Keratinocyte (primary cell): ENCODE measurements at regions not wholly inside any gene's neighbourhood (a gene's known extent, or its start where the extent isn't known, plus 50 kb on each side); places are given as distances from the start of the nearest gene placed in this dataset.

ENCODE experiments used
- DNase-seq: peaks from one replicate; pipeline ENCODE4 v3.0.0-alpha.2; 2011; ENCODE audit warnings: low read depth, missing footprints, low spot score
- FAIRE-seq: peaks from 2 replicates; lab custom pipeline; 2011; peaks lifted over from hg19 to GRCh38; lab: Jason Lieb, UNC
- H2AFZ ChIP-seq: 2 replicates; pipeline ENCODE4 v1.6.0; 2012; ENCODE audit warnings: low read length, control low read depth, inconsistent platforms; ENCODE audit not compliant: control insufficient read depth
- H3K27ac ChIP-seq: 2 replicates; pipeline ENCODE4 v1.5.1; 2011; ENCODE audit warnings: low read length; ENCODE audit not compliant: control insufficient read depth, insufficient read depth
- H3K27me3 ChIP-seq: 3 replicates; pipeline ENCODE4 v1.6.0; 2011; ENCODE audit warnings: low read length; ENCODE audit not compliant: control insufficient read depth, insufficient read depth; ENCODE audit errors: extremely low read depth
- H3K36me3 ChIP-seq, 2 experiments: 2 replicates in 1 of 2; 3 replicates in 1 of 2; pipeline ENCODE4 v1.5.1; 2011; ENCODE audit warnings: low read length in 2 of 2, mild to moderate bottlenecking in 1 of 2; ENCODE audit not compliant: control insufficient read depth in 2 of 2, insufficient read depth in 2 of 2; ENCODE audit errors: extremely low read depth in 1 of 2
- H3K4me1 ChIP-seq: 3 replicates; pipeline ENCODE4 v1.5.1; 2011; ENCODE audit warnings: low read length; ENCODE audit not compliant: control insufficient read depth, insufficient read depth; ENCODE audit errors: extremely low read depth
- H3K4me2 ChIP-seq: 3 replicates; pipeline ENCODE4 v1.6.0; 2011; ENCODE audit warnings: low read depth, low read length; ENCODE audit not compliant: control insufficient read depth, insufficient read depth; ENCODE audit errors: extremely low read depth
- H3K4me3 ChIP-seq, 3 experiments: fragments of 200-600 bp in 1 of 3; sonication (generic) in 1 of 3; 2 replicates in 2 of 3; 3 replicates in 1 of 3; pipeline ENCODE4 v1.5.1; 2011 to 2016; ENCODE audit warnings: low read length in 3 of 3, mild to moderate bottlenecking in 3 of 3, control low read depth in 2 of 3, inconsistent platforms in 1 of 3, low read depth in 1 of 3, mixed read lengths in 1 of 3, mixed run types in 1 of 3, moderate library complexity in 1 of 3; ENCODE audit not compliant: control insufficient read depth in 2 of 3, insufficient read depth in 2 of 3; ENCODE audit errors: extremely low read depth in 1 of 3
- H3K79me2 ChIP-seq: 2 replicates; pipeline ENCODE4 v1.6.0; 2012; ENCODE audit warnings: low read length; ENCODE audit not compliant: control insufficient read depth, insufficient read depth
- H3K9ac ChIP-seq: 3 replicates; pipeline ENCODE4 v1.6.0; 2011; ENCODE audit warnings: low read length; ENCODE audit not compliant: control insufficient read depth, insufficient read depth; ENCODE audit errors: extremely low read depth
- H3K9me1 ChIP-seq: 3 replicates; pipeline ENCODE4 v1.6.0; 2011; ENCODE audit warnings: low read length; ENCODE audit not compliant: control insufficient read depth, insufficient read depth; ENCODE audit errors: extremely low read depth
- H3K9me3 ChIP-seq: 2 replicates; pipeline ENCODE4 v1.5.1; 2012; ENCODE audit warnings: low read depth, low read length; ENCODE audit not compliant: control insufficient read depth
- H4K20me1 ChIP-seq: 3 replicates; pipeline ENCODE4 v1.6.0; 2011; ENCODE audit warnings: low read length; ENCODE audit not compliant: control insufficient read depth, insufficient read depth; ENCODE audit errors: extremely low read depth
- CTCF ChIP-seq, 3 experiments: IDR thresholded peaks in 1 of 3; conservative IDR thresholded peaks in 1 of 3; optimal IDR thresholded peaks in 1 of 3; 2 replicates in 2 of 3; 3 replicates in 1 of 3; pipeline versions ENCODE3 to v1.5.1; 2011; ENCODE audit warnings: low read length in 3 of 3, mild to moderate bottlenecking in 3 of 3, moderate library complexity in 2 of 3, control low read depth in 1 of 3, inconsistent platforms in 1 of 3; ENCODE audit not compliant: insufficient read depth in 2 of 3; ENCODE audit errors: extremely low read depth in 1 of 3
- EZH2 ChIP-seq: IDR thresholded peaks from one replicate; pipeline ENCODE4 v1.6.1; 2012; ENCODE audit warnings: inconsistent platforms, mild to moderate bottlenecking, low read length, moderate library complexity
- dilution Hi-C: fragments of 300-500 bp; cut with MboI; formaldehyde crosslinking; loops from one replicate; pipeline ENCODE4 v1.7.0; 2020; ENCODE audit warnings: low sequenced_read_pairs; ENCODE audit not compliant: extremely low pct_ligation_motif_present

GRCh38 chr4:35649778-35650177 lies 594.5 kb downstream of the ARAP2 start:
- H3K36me3 ChIP-seq = no peaks in the 10 kb centered on the region
- no peak overlapping the region for H3K9ac ChIP-seq
- no peak overlapping the region for H3K27ac ChIP-seq
- H3K79me2 ChIP-seq = no peaks in the 10 kb centered on the region
- H3K4me1 ChIP-seq = no peaks in the 10 kb centered on the region
- dilution Hi-C loops = no loop called here
- H3K27me3 ChIP-seq = no peaks in the 10 kb centered on the region
- DNase-seq (no peak), FAIRE-seq (no peak)
- H3K4me3 ChIP-seq = no peak overlapping the region
- no peak overlapping the region for H2AFZ ChIP-seq
- no peaks in the 10 kb centered on the region for H4K20me1 ChIP-seq
- H3K9me1 ChIP-seq = no peaks in the 10 kb centered on the region
- no peak overlapping the region for H3K4me2 ChIP-seq
- H3K9me3 ChIP-seq = no peaks in the 10 kb centered on the region
- TF ChIP-seq CTCF (optimal IDR thresholded peaks at IDR 0.05 in 1 of 3, IDR thresholded peaks at IDR 0.05 in 1 of 3, conservative IDR thresholded peaks at IDR 0.05 in 1 of 3; ENCODE audit: extremely low read depth in 1 of 3, insufficient read depth in 2 of 3, low read length in 3 of 3) (no peak), EZH2 (no peak)

- Histone ChIP-seq H2AFZ (no peak overlapping the region), H3K9me3 (no peaks in the 10 kb centered on the region), H3K27me3 (no peaks in the 10 kb centered on the region), H3K4me2 (no peak overlapping the region), H3K27ac (no peak overlapping the region), H3K4me1 (no peaks in the 10 kb centered on the region), H3K4me3 (no peak overlapping the region), H4K20me1 (no peaks in the 10 kb centered on the region), H3K36me3 (no peaks in the 10 kb centered on the region), H3K9me1 (no peaks in the 10 kb centered on the region), H3K9ac (no peak overlapping the region), H3K79me2 (no peaks in the 10 kb centered on the region)
- DNase-seq (no peak), FAIRE-seq (no peak)
- TF ChIP-seq EZH2 (no peak), CTCF (optimal IDR thresholded peaks at IDR 0.05 in 1 of 3, IDR thresholded peaks at IDR 0.05 in 1 of 3, conservative IDR thresholded peaks at IDR 0.05 in 1 of 3; ENCODE audit: extremely low read depth in 1 of 3, insufficient read depth in 2 of 3, low read length in 3 of 3) (no peak)
- dilution Hi-C loops = no loop called here
Observed at GRCh38 chr4:35652197-35652596, 592.1 kb downstream of the ARAP2 start.
